ENCODE measurements at regions not wholly inside any gene's neighbourhood (a gene's known extent, or its start where the extent isn't known, plus 50 kb on each side); places are given as distances from the start of the nearest gene placed in this dataset.

GRCh38 chr15:56307180-56307579 is 58.0 kb upstream of the TEX9 start:
- POLR2A ChIA-PET, result no interaction called here
- Histone ChIP-seq H3K27me3 (replicated peaks in 2 of 5; ENCODE audit: control insufficient read depth in 4 of 5, insufficient read depth in 5 of 5, low read length in 4 of 5) (no peaks in the 10 kb centered on the region), H3K9me3 (ENCODE audit: control extremely low read depth in 1 of 5, control insufficient read depth in 4 of 5, insufficient read depth in 2 of 5, low read depth in 1 of 5, low read length in 4 of 5) (peaks cover 0 to 13% (median 1%) of the 10 kb centered on the region in 5 experiments), H3K4me1 (ENCODE audit: control extremely low read depth in 1 of 4, control insufficient read depth in 4 of 4, insufficient read depth in 4 of 4, low read length in 3 of 4) (no peaks in the 10 kb centered on the region), H3K36me3 (ENCODE audit: control insufficient read depth in 4 of 4, insufficient read depth in 4 of 4, low read length in 3 of 4) (no peaks in the 10 kb centered on the region), H3K4me3 (ENCODE audit: control insufficient read depth in 1 of 7, extremely low read depth in 1 of 7, insufficient read depth in 4 of 7, low read depth in 2 of 7, low read length in 6 of 7) (no peak overlapping the region), H3K27ac (ENCODE audit: insufficient read depth in 1 of 2, low read depth in 1 of 2, low read length in 2 of 2, poor library complexity in 1 of 2, severe bottlenecking in 2 of 2) (no peak overlapping the region)
- CTCF ChIA-PET, result no interaction called here
- WGBS (ENCODE audit: insufficient coverage), result 100% methylated on average over 1 of the region's 2 CpGs
- DNase-seq, result no peak

GRCh38 chr15:56298723-56299122 is 55.0 kb upstream of the RFX7 start:
- ChIA-PET POLR2A (no interaction called here), CTCF (no interaction called here)
- WGBS (ENCODE audit: insufficient coverage), result no CpG with 5 or more reads among the region's 1 CpG
- no peaks in the 10 kb centered on the region for H3K4me1 ChIP-seq (ENCODE audit: control extremely low read depth in 1 of 4, control insufficient read depth in 4 of 4, insufficient read depth in 4 of 4, low read length in 3 of 4)
- H3K4me3 ChIP-seq (ENCODE audit: control insufficient read depth in 1 of 7, extremely low read depth in 1 of 7, insufficient read depth in 4 of 7, low read depth in 2 of 7, low read length in 6 of 7), result no peak overlapping the region
- H3K27ac ChIP-seq (ENCODE audit: insufficient read depth in 1 of 2, low read depth in 1 of 2, low read length in 2 of 2, poor library complexity in 1 of 2, severe bottlenecking in 2 of 2), result no peak overlapping the region
- H3K36me3 ChIP-seq (ENCODE audit: control insufficient read depth in 4 of 4, insufficient read depth in 4 of 4, low read length in 3 of 4), result no peaks in the 10 kb centered on the region
- no peaks in the 10 kb centered on the region for H3K27me3 ChIP-seq (replicated peaks in 2 of 5; ENCODE audit: control insufficient read depth in 4 of 5, insufficient read depth in 5 of 5, low read length in 4 of 5)
- peaks cover 0 to 10% (median 0%) of the 10 kb centered on the region in 5 experiments for H3K9me3 ChIP-seq (ENCODE audit: control extremely low read depth in 1 of 5, control insufficient read depth in 4 of 5, insufficient read depth in 2 of 5, low read depth in 1 of 5, low read length in 4 of 5)
- no peak for DNase-seq

- POLR2A ChIA-PET, result no interaction called here
- WGBS (ENCODE audit: insufficient coverage), result 100% methylated on average over 2 of the region's 2 CpGs
- CTCF ChIA-PET, result no interaction called here
These were observed 51.8 kb upstream of the RFX7 start for GRCh38 chr15:56295433-56295832.

GRCh38 chr15:56293495-56294292 is 50.0 kb upstream of the RFX7 start:
- WGBS (ENCODE audit: insufficient coverage), result 94% methylated on average over 4 of the region's 5 CpGs
- Histone ChIP-seq H3K27me3 (replicated peaks in 2 of 5; ENCODE audit: control insufficient read depth in 4 of 5, insufficient read depth in 5 of 5, low read length in 4 of 5) (no peaks in the 10 kb centered on the region), H3K9me3 (ENCODE audit: control extremely low read depth in 1 of 5, control insufficient read depth in 4 of 5, insufficient read depth in 2 of 5, low read depth in 1 of 5, low read length in 4 of 5) (peaks cover 0 to 12% (median 0%) of the 10 kb centered on the region in 5 experiments), H3K36me3 (ENCODE audit: control insufficient read depth in 4 of 4, insufficient read depth in 4 of 4, low read length in 3 of 4) (no peaks in the 10 kb centered on the region), H3K4me3 (ENCODE audit: control insufficient read depth in 1 of 7, extremely low read depth in 1 of 7, insufficient read depth in 4 of 7, low read depth in 2 of 7, low read length in 6 of 7) (no peak overlapping the region), H3K4me1 (ENCODE audit: control extremely low read depth in 1 of 4, control insufficient read depth in 4 of 4, insufficient read depth in 4 of 4, low read length in 3 of 4) (no peaks in the 10 kb centered on the region), H3K27ac (ENCODE audit: insufficient read depth in 1 of 2, low read depth in 1 of 2, low read length in 2 of 2, poor library complexity in 1 of 2, severe bottlenecking in 2 of 2) (no peak overlapping the region)
- ChIA-PET CTCF (interaction anchor here (0.5 to 1.2 kb wide), 3 partner anchors 19 to 141 kb away, joined by 3 read pairs; no protein-coding TSS in a partner anchor), POLR2A (no interaction called here)
- DNase-seq, result no peak

More at GRCh38 chr15:56295433-56295832, 51.8 kb upstream of the RFX7 start:
- no peaks in the 10 kb centered on the region for H3K36me3 ChIP-seq (ENCODE audit: control insufficient read depth in 4 of 4, insufficient read depth in 4 of 4, low read length in 3 of 4)
- no peaks in the 10 kb centered on the region for H3K4me1 ChIP-seq (ENCODE audit: control extremely low read depth in 1 of 4, control insufficient read depth in 4 of 4, insufficient read depth in 4 of 4, low read length in 3 of 4)
- no peaks in the 10 kb centered on the region for H3K27me3 ChIP-seq (replicated peaks in 2 of 5; ENCODE audit: control insufficient read depth in 4 of 5, insufficient read depth in 5 of 5, low read length in 4 of 5)
- no peak overlapping the region for H3K27ac ChIP-seq (ENCODE audit: insufficient read depth in 1 of 2, low read depth in 1 of 2, low read length in 2 of 2, poor library complexity in 1 of 2, severe bottlenecking in 2 of 2)
- no peak overlapping the region for H3K4me3 ChIP-seq (ENCODE audit: control insufficient read depth in 1 of 7, extremely low read depth in 1 of 7, insufficient read depth in 4 of 7, low read depth in 2 of 7, low read length in 6 of 7)
- H3K9me3 ChIP-seq (ENCODE audit: control extremely low read depth in 1 of 5, control insufficient read depth in 4 of 5, insufficient read depth in 2 of 5, low read depth in 1 of 5, low read length in 4 of 5), result peaks cover 0 to 7% (median 0%) of the 10 kb centered on the region in 5 experiments
- no peak for DNase-seq

Measured in common myeloid progenitor, CD34-positive (primary cell).